ENCODE measurements at regions not wholly inside any gene's neighbourhood (a gene's known extent, or its start where the extent isn't known, plus 50 kb on each side); places are given as distances from the start of the nearest gene placed in this dataset.

- no peak for TF ChIP-seq EZH2 (IDR thresholded peaks at IDR 0.05; ENCODE audit: low read length, unreplicated experiment)
- no peak for TF ChIP-seq CTCF (conservative IDR thresholded peaks at IDR 0.05; ENCODE audit: low read depth, low read length)
- no peak for TF ChIP-seq EZH2phosphoT487 (IDR thresholded peaks at IDR 0.05; ENCODE audit: borderline replicate concordance, low read length)
Observed at GRCh38 chr13:103663996-103664395, 597.8 kb upstream of the SLC10A2 start.
